ENCODE measurements at regions not wholly inside any gene's neighbourhood (a gene's known extent, or its start where the extent isn't known, plus 50 kb on each side); places are given as distances from the start of the nearest gene placed in this dataset.

GRCh38 chr14:22319526-22320361, 269.3 kb downstream of the DAD1 start:
- DNase-seq (ENCODE audit: low read depth, low spot score) = no peak
- no CpG with 5 or more reads among the region's 4 CpGs for WGBS (ENCODE audit: insufficient coverage, insufficient read length)
- H3K4me3 ChIP-seq (ENCODE audit: low read length) = no peak overlapping the region
- no peak overlapping the region for H3K27ac ChIP-seq (ENCODE audit: low read length)
- no peaks in the 10 kb centered on the region for H3K4me1 ChIP-seq (ENCODE audit: control insufficient read depth, insufficient read depth, low read length)
- no peaks in the 10 kb centered on the region for H3K36me3 ChIP-seq (ENCODE audit: control insufficient read depth, insufficient read depth, low read length)
- H3K27me3 ChIP-seq (ENCODE audit: control insufficient read depth, insufficient read depth, low read length) = no peaks in the 10 kb centered on the region
- no peaks in the 10 kb centered on the region for H3K9me3 ChIP-seq (ENCODE audit: control insufficient read depth, insufficient read depth, low read length)

- H3K9me3 ChIP-seq (ENCODE audit: control insufficient read depth, insufficient read depth, low read length) = no peaks in the 10 kb centered on the region
- H3K4me3 ChIP-seq (ENCODE audit: low read length) = no peak overlapping the region
- no peaks in the 10 kb centered on the region for H3K4me1 ChIP-seq (ENCODE audit: control insufficient read depth, insufficient read depth, low read length)
- no CpG with 5 or more reads among the region's 3 CpGs for WGBS (ENCODE audit: insufficient coverage, insufficient read length)
- H3K27me3 ChIP-seq (ENCODE audit: control insufficient read depth, insufficient read depth, low read length) = no peaks in the 10 kb centered on the region
- H3K27ac ChIP-seq (ENCODE audit: low read length) = no peak overlapping the region
- H3K36me3 ChIP-seq (ENCODE audit: control insufficient read depth, insufficient read depth, low read length) = no peaks in the 10 kb centered on the region
- no peak for DNase-seq (ENCODE audit: low read depth, low spot score)
Observed at GRCh38 chr14:22318951-22319350, 270.1 kb downstream of the DAD1 start.

GRCh38 chr14:22316473-22316872, 272.6 kb downstream of the DAD1 start:
- H3K9me3 ChIP-seq (ENCODE audit: control insufficient read depth, insufficient read depth, low read length) = no peaks in the 10 kb centered on the region
- no peaks in the 10 kb centered on the region for H3K4me1 ChIP-seq (ENCODE audit: control insufficient read depth, insufficient read depth, low read length)
- no peak for DNase-seq (ENCODE audit: low read depth, low spot score)
- no peaks in the 10 kb centered on the region for H3K36me3 ChIP-seq (ENCODE audit: control insufficient read depth, insufficient read depth, low read length)
- H3K4me3 ChIP-seq (ENCODE audit: low read length) = no peak overlapping the region
- H3K27me3 ChIP-seq (ENCODE audit: control insufficient read depth, insufficient read depth, low read length) = no peaks in the 10 kb centered on the region
- no peak overlapping the region for H3K27ac ChIP-seq (ENCODE audit: low read length)
- WGBS (ENCODE audit: insufficient coverage, insufficient read length) = no CpG with 5 or more reads among the region's 1 CpG

- no peaks in the 10 kb centered on the region for H3K27me3 ChIP-seq (ENCODE audit: control insufficient read depth, insufficient read depth, low read length)
- no peaks in the 10 kb centered on the region for H3K9me3 ChIP-seq (ENCODE audit: control insufficient read depth, insufficient read depth, low read length)
- H3K27ac ChIP-seq (ENCODE audit: low read length) = no peak overlapping the region
- no peak for DNase-seq (ENCODE audit: low read depth, low spot score)
- H3K4me3 ChIP-seq (ENCODE audit: low read length) = no peak overlapping the region
- no CpG with 5 or more reads among the region's 3 CpGs for WGBS (ENCODE audit: insufficient coverage, insufficient read length)
- no peaks in the 10 kb centered on the region for H3K4me1 ChIP-seq (ENCODE audit: control insufficient read depth, insufficient read depth, low read length)
- no peaks in the 10 kb centered on the region for H3K36me3 ChIP-seq (ENCODE audit: control insufficient read depth, insufficient read depth, low read length)
Observed at GRCh38 chr14:22315336-22315735, 273.7 kb downstream of the DAD1 start.

- Histone ChIP-seq H3K4me1 (ENCODE audit: control insufficient read depth, insufficient read depth, low read length) (no peaks in the 10 kb centered on the region), H3K36me3 (ENCODE audit: control insufficient read depth, insufficient read depth, low read length) (no peaks in the 10 kb centered on the region), H3K4me3 (ENCODE audit: low read length) (no peak overlapping the region), H3K27me3 (ENCODE audit: control insufficient read depth, insufficient read depth, low read length) (no peaks in the 10 kb centered on the region), H3K27ac (ENCODE audit: low read length) (no peak overlapping the region), H3K9me3 (ENCODE audit: control insufficient read depth, insufficient read depth, low read length) (no peaks in the 10 kb centered on the region)
- WGBS (ENCODE audit: insufficient coverage, insufficient read length) = no CpG with 5 or more reads among the region's 6 CpGs
- DNase-seq (ENCODE audit: low read depth, low spot score) = peak; percentile 39
Observed at GRCh38 chr14:22314183-22314820, 274.7 kb downstream of the DAD1 start.

- Histone ChIP-seq H3K4me3 (ENCODE audit: low read length) (no peak overlapping the region), H3K9me3 (ENCODE audit: control insufficient read depth, insufficient read depth, low read length) (no peaks in the 10 kb centered on the region), H3K27me3 (ENCODE audit: control insufficient read depth, insufficient read depth, low read length) (no peaks in the 10 kb centered on the region), H3K4me1 (ENCODE audit: control insufficient read depth, insufficient read depth, low read length) (no peaks in the 10 kb centered on the region), H3K36me3 (ENCODE audit: control insufficient read depth, insufficient read depth, low read length) (no peaks in the 10 kb centered on the region), H3K27ac (ENCODE audit: low read length) (no peak overlapping the region)
- WGBS (ENCODE audit: insufficient coverage, insufficient read length) = no CpG with 5 or more reads among the region's 1 CpG
- DNase-seq (ENCODE audit: low read depth, low spot score) = no peak
Observed at GRCh38 chr14:22313172-22313801, 275.7 kb downstream of the DAD1 start.

GRCh38 chr14:22311636-22312035, 277.4 kb downstream of the DAD1 start:
- no CpG with 5 or more reads among the region's 1 CpG for WGBS (ENCODE audit: insufficient coverage, insufficient read length)
- DNase-seq (ENCODE audit: low read depth, low spot score) = no peak
- no peak overlapping the region for H3K27ac ChIP-seq (ENCODE audit: low read length)
- H3K36me3 ChIP-seq (ENCODE audit: control insufficient read depth, insufficient read depth, low read length) = no peaks in the 10 kb centered on the region
- no peak overlapping the region for H3K4me3 ChIP-seq (ENCODE audit: low read length)
- no peaks in the 10 kb centered on the region for H3K4me1 ChIP-seq (ENCODE audit: control insufficient read depth, insufficient read depth, low read length)
- H3K27me3 ChIP-seq (ENCODE audit: control insufficient read depth, insufficient read depth, low read length) = no peaks in the 10 kb centered on the region
- H3K9me3 ChIP-seq (ENCODE audit: control insufficient read depth, insufficient read depth, low read length) = no peaks in the 10 kb centered on the region

GRCh38 chr14:22305607-22306006, 283.4 kb downstream of the DAD1 start:
- Histone ChIP-seq H3K4me1 (ENCODE audit: control insufficient read depth, insufficient read depth, low read length) (no peaks in the 10 kb centered on the region), H3K9me3 (ENCODE audit: control insufficient read depth, insufficient read depth, low read length) (no peaks in the 10 kb centered on the region), H3K4me3 (ENCODE audit: low read length) (no peak overlapping the region), H3K27ac (ENCODE audit: low read length) (no peak overlapping the region), H3K27me3 (ENCODE audit: control insufficient read depth, insufficient read depth, low read length) (no peaks in the 10 kb centered on the region), H3K36me3 (ENCODE audit: control insufficient read depth, insufficient read depth, low read length) (no peaks in the 10 kb centered on the region)
- WGBS (ENCODE audit: insufficient coverage, insufficient read length) = no CpG with 5 or more reads among the region's 5 CpGs
- DNase-seq (ENCODE audit: low read depth, low spot score) = no peak

- Histone ChIP-seq H3K27me3 (ENCODE audit: control insufficient read depth, insufficient read depth, low read length) (no peaks in the 10 kb centered on the region), H3K36me3 (ENCODE audit: control insufficient read depth, insufficient read depth, low read length) (no peaks in the 10 kb centered on the region), H3K4me3 (ENCODE audit: low read length) (no peak overlapping the region), H3K4me1 (ENCODE audit: control insufficient read depth, insufficient read depth, low read length) (no peaks in the 10 kb centered on the region), H3K9me3 (ENCODE audit: control insufficient read depth, insufficient read depth, low read length) (no peaks in the 10 kb centered on the region), H3K27ac (ENCODE audit: low read length) (no peak overlapping the region)
- DNase-seq (ENCODE audit: low read depth, low spot score) = no peak
- no CpG with 5 or more reads among the region's 6 CpGs for WGBS (ENCODE audit: insufficient coverage, insufficient read length)
Observed at GRCh38 chr14:22304326-22304725, 284.7 kb downstream of the DAD1 start.

- Histone ChIP-seq H3K27me3 (ENCODE audit: control insufficient read depth, insufficient read depth, low read length) (no peaks in the 10 kb centered on the region), H3K4me1 (ENCODE audit: control insufficient read depth, insufficient read depth, low read length) (no peaks in the 10 kb centered on the region), H3K9me3 (ENCODE audit: control insufficient read depth, insufficient read depth, low read length) (no peaks in the 10 kb centered on the region), H3K27ac (ENCODE audit: low read length) (no peak overlapping the region), H3K4me3 (ENCODE audit: low read length) (no peak overlapping the region), H3K36me3 (ENCODE audit: control insufficient read depth, insufficient read depth, low read length) (no peaks in the 10 kb centered on the region)
- WGBS (ENCODE audit: insufficient coverage, insufficient read length) = no CpG with 5 or more reads among the region's 5 CpGs
- DNase-seq (ENCODE audit: low read depth, low spot score) = no peak
Observed at GRCh38 chr14:22303589-22304195, 285.3 kb downstream of the DAD1 start.

Data from iPS DF 6.9 (cell line).